ENCODE measurements at regions not wholly inside any gene's neighbourhood (a gene's known extent, or its start where the extent isn't known, plus 50 kb on each side); places are given as distances from the start of the nearest gene placed in this dataset.
A peak's percentile ranks its signal among the peaks of the same experiment; 100 is the strongest.

- no peak for FAIRE-seq
- Histone ChIP-seq H3K36me3 (replicated peaks in 1 of 2; ENCODE audit: control insufficient read depth in 1 of 2, insufficient read depth in 2 of 2, low read length in 2 of 2) (no peaks in the 10 kb centered on the region), H3K79me2 (ENCODE audit: insufficient read depth, low read length) (no peaks in the 10 kb centered on the region), H3K27ac (ENCODE audit: extremely low read length, insufficient read depth, low read length) (no peak overlapping the region), H3K4me2 (ENCODE audit: low read depth, low read length) (no peak overlapping the region), H3K9ac (ENCODE audit: insufficient read depth, low read depth, low read length) (no peak overlapping the region), H3K4me1 (ENCODE audit: insufficient read depth, low read length) (no peaks in the 10 kb centered on the region), H3K4me3 (replicated peaks in 1 of 3; ENCODE audit: insufficient read depth in 1 of 3, low read depth in 2 of 3, low read length in 3 of 3) (no peak overlapping the region), H4K20me1 (ENCODE audit: insufficient read depth, low read length) (no peaks in the 10 kb centered on the region), H3K9me3 (ENCODE audit: low read length) (no peaks in the 10 kb centered on the region), H2AFZ (ENCODE audit: low read length) (no peak overlapping the region), H3K27me3 (ENCODE audit: control insufficient read depth in 1 of 2, insufficient read depth in 2 of 2, low read length in 2 of 2) (no peaks in the 10 kb centered on the region; a peak in 1 of 5 replicates)
- no peak for DNase-seq (ENCODE audit: low spot score)
- ChIA-PET POLR2A (interaction anchor here (1.4 kb wide), 1 partner anchor 19 kb away, joined by 4 read pairs; no protein-coding TSS in a partner anchor), CTCF (ENCODE audit: low intra/inter-chr PET ratio, low total read pairs) (no interaction called here)
- no peak for ATAC-seq
- intact Hi-C loops (cut with micrococcal nuclease; ENCODE audit: unreplicated experiment) (no loop called here), in situ Hi-C loops (cut with HindIII; ENCODE audit: extremely low pct_ligation_motif_present, low pct_unique_long_range_greater_than_20kb) (no loop called here)
- no peak for TF ChIP-seq ZBTB38 (CRISPR knock-in tag; IDR thresholded peaks at IDR 0.05)
- TF ChIP-seq ZSCAN5A (CRISPR knock-in tag; IDR thresholded peaks at IDR 0.05; ENCODE audit: borderline replicate concordance), result no peak
- TF ChIP-seq REL (CRISPR knock-in tag; conservative IDR thresholded peaks at IDR 0.05), result no peak
- TF ChIP-seq CEBPB (IDR thresholded peaks at IDR 0.05; ENCODE audit: borderline replicate concordance, low read depth, low read length), result peak; percentile 32; the same call in 1 of the 2 replicates
- no peak for TF ChIP-seq TCF12 (IDR thresholded peaks at IDR 0.05)
- TF ChIP-seq TCF12 (CRISPR knock-in tag; IDR thresholded peaks at IDR 0.05), result no peak
- no peak for TF ChIP-seq ZNF350 (CRISPR knock-in tag; IDR thresholded peaks at IDR 0.05; ENCODE audit: borderline replicate concordance, low read depth)
- no TSS peak for BruUV-seq (replicated peaks)
- WGBS (ENCODE audit: low lambda C conversion rate), result 100% methylated on average over 1 of the region's 1 CpG
These were observed 227.1 kb upstream of the JADE1 start for GRCh38 chr4:128582427-128582870.

Data from HepG2 (cell line).